Endothelial cell of umbilical vein (primary cell): ENCODE measurements at regions not wholly inside any gene's neighbourhood (a gene's known extent, or its start where the extent isn't known, plus 50 kb on each side); places are given as distances from the start of the nearest gene placed in this dataset.

Experiments used
- BruUV-seq: library from RNA; stranded (reverse); fragments of 400-500 nt; replicated peaks from 2 replicates; lab custom pipeline; 2021; lab: Mats Ljungman, UMichigan
- CTCF ChIA-PET: fragments of 300-600, 350-600 bp; sonication (Branson Sonifier 250); formaldehyde crosslinking; loops from one replicate; lab custom pipeline; 2021; ENCODE audit warnings: antibody characterized with exemption, inconsistent platforms; lab: Charles Lee
- POLR2A ChIA-PET: fragments of 300-600, 350-600 bp; sonication (Branson Sonifier 250); formaldehyde crosslinking; loops from one replicate; lab custom pipeline; 2021; ENCODE audit warnings: antibody characterized with exemption, inconsistent platforms; lab: Charles Lee
- DNase-seq: peaks from one replicate; pipeline ENCODE4 v3.0.0-alpha.2; 2011; ENCODE audit warnings: low read depth, low spot score
- FAIRE-seq: peaks from 2 replicates; lab custom pipeline; 2011; peaks lifted over from hg19 to GRCh38; lab: Jason Lieb, UNC
- H2AFZ ChIP-seq: 2 replicates; pipeline ENCODE4 v1.6.0; 2012; ENCODE audit warnings: low read depth, low read length, control low read depth, inconsistent platforms
- H3K27ac ChIP-seq: 2 replicates; pipeline ENCODE4 v1.5.1; 2011; ENCODE audit warnings: low read depth, mild to moderate bottlenecking, control low read depth, low read length, moderate library complexity; ENCODE audit not compliant: insufficient read depth
- H3K27me3 ChIP-seq, 2 experiments: 2 replicates each; pipeline versions ENCODE4 v1.6.0 to v1.6.1; 2011; ENCODE audit warnings: low read length in 2 of 2, mixed read lengths in 1 of 2; ENCODE audit not compliant: control insufficient read depth in 2 of 2, insufficient read depth in 2 of 2
- H3K36me3 ChIP-seq, 2 experiments: 2 replicates in 1 of 2; 3 replicates in 1 of 2; pipeline ENCODE4 v1.5.1; 2011; ENCODE audit warnings: low read length in 2 of 2, mild to moderate bottlenecking in 1 of 2, moderate library complexity in 1 of 2; ENCODE audit not compliant: control insufficient read depth in 2 of 2, insufficient read depth in 2 of 2; ENCODE audit errors: extremely low read depth in 1 of 2
- H3K4me1 ChIP-seq: 3 replicates; pipeline ENCODE4 v1.5.1; 2011; ENCODE audit warnings: mild to moderate bottlenecking, low read length; ENCODE audit not compliant: control insufficient read depth, insufficient read depth; ENCODE audit errors: extremely low read depth
- H3K4me2 ChIP-seq: 2 replicates; pipeline ENCODE4 v1.6.1; 2011; ENCODE audit warnings: low read length, control low read depth, mixed read lengths; ENCODE audit not compliant: insufficient read depth
- H3K4me3 ChIP-seq, 3 experiments: fragments of 200-600 bp in 1 of 3; sonication (generic), shearing (Covaris generic) in 1 of 3; replicated peaks in 1 of 3; 2 replicates each; pipeline ENCODE4 v1.5.1; 2011 to 2016; ENCODE audit warnings: control low read depth in 3 of 3, low read length in 3 of 3, mild to moderate bottlenecking in 2 of 3, inconsistent platforms in 1 of 3, low read depth in 1 of 3, moderate library complexity in 1 of 3; ENCODE audit not compliant: insufficient read depth in 1 of 3
- H3K79me2 ChIP-seq: 2 replicates; pipeline ENCODE4 v1.6.0; 2012; ENCODE audit warnings: low read length, inconsistent platforms; ENCODE audit not compliant: control insufficient read depth, insufficient read depth
- H3K9ac ChIP-seq: replicated peaks from 2 replicates; pipeline ENCODE3; 2011; ENCODE audit warnings: low read length, control low read depth; ENCODE audit not compliant: insufficient read depth; ENCODE audit errors: extremely low read depth
- H3K9me1 ChIP-seq: replicated peaks from 3 replicates; pipeline ENCODE4 v1.6.0; 2011; ENCODE audit warnings: mild to moderate bottlenecking, low read length; ENCODE audit not compliant: control insufficient read depth, insufficient read depth; ENCODE audit errors: extremely low read depth
- H3K9me3 ChIP-seq: replicated peaks from 2 replicates; pipeline ENCODE4 v1.5.1; 2012; ENCODE audit warnings: low read length, inconsistent platforms; ENCODE audit not compliant: control insufficient read depth, insufficient read depth
- H4K20me1 ChIP-seq: replicated peaks from 2 replicates; pipeline ENCODE3; 2011; ENCODE audit warnings: mild to moderate bottlenecking, low read length; ENCODE audit not compliant: control insufficient read depth, insufficient read depth; ENCODE audit errors: extremely low read depth
- CTCF ChIP-seq, 2 donors: IDR thresholded peaks; 1 replicate in 1 of 2; 2 replicates in 1 of 2; pipeline ENCODE4 v1.5.1; 2011; ENCODE audit warnings: low read length in 2 of 2, mild to moderate bottlenecking in 2 of 2, moderate library complexity in 2 of 2, control low read depth in 1 of 2, inconsistent platforms in 1 of 2, low read depth in 1 of 2; ENCODE audit not compliant: insufficient read depth in 1 of 2; ENCODE audit errors: extremely low read depth in 1 of 2
- EZH2 ChIP-seq: IDR thresholded peaks from 2 replicates; pipeline ENCODE4 v1.6.1; 2012; ENCODE audit warnings: borderline replicate concordance, low read depth, mild to moderate bottlenecking, moderate library complexity, low read length, inconsistent platforms; ENCODE audit not compliant: severe bottlenecking
- GATA2 ChIP-seq: IDR thresholded peaks from 2 replicates; pipeline ENCODE4 v1.7.0; 2011; ENCODE audit warnings: low read depth, mild to moderate bottlenecking, moderate library complexity, mixed read lengths, low read length; ENCODE audit not compliant: insufficient read length, insufficient read depth
- JUN ChIP-seq: IDR thresholded peaks from 2 replicates; pipeline ENCODE4 v1.6.1; 2011; ENCODE audit warnings: borderline replicate concordance, low read depth; ENCODE audit not compliant: insufficient read length, insufficient read depth
- dilution Hi-C: fragments of 300-500 bp; cut with MboI; formaldehyde crosslinking; loops from one replicate; pipeline ENCODE4 v1.15.0; 2019; ENCODE audit warnings: low sequenced_read_pairs; ENCODE audit not compliant: extremely low pct_ligation_motif_present
- intact Hi-C: fragments of 100-400 bp; cut with micrococcal nuclease; formaldehyde crosslinking; loops from one replicate; pipeline ENCODE4 v1.10.0; 2022

- H3K9ac ChIP-seq, result no peak overlapping the region
- dilution Hi-C loops, result no loop called here
Measured at GRCh38 chr6:119566546-119567260, 217.1 kb upstream of the MAN1A1 start.

More at GRCh38 chr6:119566546-119567260, 217.1 kb upstream of the MAN1A1 start:
- Histone ChIP-seq H3K9me3 (no peaks in the 10 kb centered on the region), H3K79me2 (no peaks in the 10 kb centered on the region), H3K9me1 (no peaks in the 10 kb centered on the region), H2AFZ (no peak overlapping the region), H3K4me1 (no peaks in the 10 kb centered on the region), H3K27ac (no peak overlapping the region), H3K27me3 (no peaks in the 10 kb centered on the region), H4K20me1 (no peaks in the 10 kb centered on the region), H3K4me2 (no peak overlapping the region), H3K4me3 (no peak overlapping the region), H3K36me3 (no peaks in the 10 kb centered on the region)
- DNase-seq (no peak), FAIRE-seq (no peak)
- ChIA-PET POLR2A (no interaction called here), CTCF (no interaction called here)
- BruUV-seq, result no TSS peak
- intact Hi-C loops, result no loop called here
- TF ChIP-seq CTCF (IDR thresholded peaks at IDR 0.05; ENCODE audit: extremely low read depth in 1 of 2, insufficient read depth in 1 of 2, low read depth in 1 of 2, low read length in 2 of 2) (no peak), GATA2 (no peak), EZH2 (no peak), JUN (no peak)
